ENCODE measurements at regions not wholly inside any gene's neighbourhood (a gene's known extent, or its start where the extent isn't known, plus 50 kb on each side); places are given as distances from the start of the nearest gene placed in this dataset.

GRCh38 chrX:13507893-13508292 is 61.5 kb upstream of the EGFL6 start:
- no peaks in the 10 kb centered on the region for H3K36me3 ChIP-seq
- H3K9me3 ChIP-seq, result no peaks in the 10 kb centered on the region
- DNase-seq, result no peak
- intact Hi-C loops (cut with DNase I; ENCODE audit: low total_unique reads), result loop anchor here (5.0 kb wide), 1 partner anchor 139 kb away; no protein-coding TSS in a partner anchor
- H3K27me3 ChIP-seq, result no peaks in the 10 kb centered on the region
- H3K27ac ChIP-seq, result no peak overlapping the region
- H3K4me3 ChIP-seq, result no peak overlapping the region
- 77 to 98% (median 81%) methylated on average over 2 of the region's 2 CpGs for WGBS, 5 donors
- peaks cover 0 to 3% (median 0%) of the 10 kb centered on the region in 4 donors for H3K4me1 ChIP-seq
- no peak for TF ChIP-seq EP300 (IDR thresholded peaks at IDR 0.05)
- no peak for TF ChIP-seq POLR2AphosphoS5 (IDR thresholded peaks at IDR 0.05)
- TF ChIP-seq CTCF (IDR thresholded peaks at IDR 0.05), result no peak
- no peak for TF ChIP-seq POLR2A (IDR thresholded peaks at IDR 0.05)

- H3K4me3 ChIP-seq, result no peak overlapping the region
- intact Hi-C loops (cut with DNase I; ENCODE audit: low total_unique reads), result loop anchor here (5.0 kb wide), 1 partner anchor 141 kb away; no protein-coding TSS in a partner anchor
- WGBS, 5 donors, result 5 to 12% (median 7%) methylated on average over 5 of the region's 5 CpGs
- no peaks in the 10 kb centered on the region for H3K36me3 ChIP-seq
- peak; percentile 48 to 76 for DNase-seq
- no peak overlapping the region for H3K27ac ChIP-seq
- no peaks in the 10 kb centered on the region for H3K27me3 ChIP-seq
- no peaks in the 10 kb centered on the region for H3K9me3 ChIP-seq
- H3K4me1 ChIP-seq, result peaks cover 0 to 3% (median 0%) of the 10 kb centered on the region in 4 donors
- TF ChIP-seq POLR2AphosphoS5 (IDR thresholded peaks at IDR 0.05), result no peak
- TF ChIP-seq CTCF (IDR thresholded peaks at IDR 0.05), result peak in 5 of 7 experiments; percentile 30 to 72 (median 60)
Measured at GRCh38 chrX:13506574-13506973, 62.8 kb upstream of the EGFL6 start.

DNA sequence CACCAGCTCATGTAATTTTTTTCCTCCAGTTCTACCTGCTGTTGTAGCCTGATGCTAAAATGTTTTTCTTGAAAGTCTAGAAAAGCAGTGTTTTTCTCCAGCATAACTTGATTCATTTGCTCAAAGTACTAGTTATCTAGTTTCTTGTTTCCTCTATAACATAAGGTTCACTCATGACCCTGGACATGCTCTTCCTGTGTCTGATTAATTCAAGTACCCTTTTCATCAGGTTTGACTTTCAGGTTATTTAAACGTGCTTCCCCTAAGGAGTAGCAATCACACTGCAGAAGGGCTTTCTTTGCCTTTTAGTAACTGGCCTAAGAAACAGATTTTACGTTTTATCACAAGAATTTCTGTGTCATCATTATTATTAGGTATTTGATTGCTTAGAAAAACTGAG is 66.8 kb upstream of the EGFL6 start:
- Histone ChIP-seq H3K27me3 (no peaks in the 10 kb centered on the region), H3K9me3 (no peaks in the 10 kb centered on the region), H3K27ac (no peak overlapping the region), H3K4me3 (no peak overlapping the region), H3K4me1 (peaks cover 0 to 3% (median 0%) of the 10 kb centered on the region in 4 donors), H3K36me3 (no peaks in the 10 kb centered on the region)
- intact Hi-C loops (cut with DNase I; ENCODE audit: low total_unique reads), result no loop called here
- 37 to 51% (median 45%) methylated on average over 2 of the region's 2 CpGs for WGBS, 5 donors
- no peak for DNase-seq
- no peak for TF ChIP-seq EP300 (IDR thresholded peaks at IDR 0.05)
- no peak for TF ChIP-seq POLR2A (IDR thresholded peaks at IDR 0.05)

DNA sequence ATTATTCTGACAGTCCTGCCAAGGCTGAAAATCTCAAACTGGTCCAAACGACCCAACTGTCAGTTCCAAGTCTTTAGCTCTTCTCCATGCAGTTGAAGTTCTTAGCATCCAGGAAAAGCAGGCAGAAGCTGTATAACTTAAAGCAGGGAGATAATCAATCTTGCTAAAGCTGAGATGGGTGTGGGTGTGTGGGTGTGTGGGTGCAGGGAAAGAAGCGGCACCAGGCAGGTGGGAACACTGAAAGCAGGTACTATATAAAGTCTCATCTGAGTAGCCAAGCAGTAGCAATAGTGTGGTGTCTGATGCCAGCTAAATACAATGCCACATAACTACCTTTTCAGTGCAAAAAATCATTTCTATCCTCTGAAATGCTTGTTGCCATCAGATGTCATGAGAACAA is 69.7 kb upstream of the EGFL6 start:
- 47 to 75% (median 60%) methylated on average over 2 of the region's 2 CpGs for WGBS, 5 donors
- Histone ChIP-seq H3K27me3 (no peaks in the 10 kb centered on the region), H3K27ac (no peak overlapping the region), H3K36me3 (no peaks in the 10 kb centered on the region), H3K4me1 (no peaks in the 10 kb centered on the region), H3K9me3 (no peaks in the 10 kb centered on the region), H3K4me3 (no peak overlapping the region)
- DNase-seq, result no peak
- intact Hi-C loops (cut with DNase I; ENCODE audit: low total_unique reads), result no loop called here
- TF ChIP-seq POLR2A (IDR thresholded peaks at IDR 0.05) (no peak), CTCF (IDR thresholded peaks at IDR 0.05) (no peak), EP300 (IDR thresholded peaks at IDR 0.05) (no peak), POLR2AphosphoS5 (IDR thresholded peaks at IDR 0.05) (no peak)

DNA sequence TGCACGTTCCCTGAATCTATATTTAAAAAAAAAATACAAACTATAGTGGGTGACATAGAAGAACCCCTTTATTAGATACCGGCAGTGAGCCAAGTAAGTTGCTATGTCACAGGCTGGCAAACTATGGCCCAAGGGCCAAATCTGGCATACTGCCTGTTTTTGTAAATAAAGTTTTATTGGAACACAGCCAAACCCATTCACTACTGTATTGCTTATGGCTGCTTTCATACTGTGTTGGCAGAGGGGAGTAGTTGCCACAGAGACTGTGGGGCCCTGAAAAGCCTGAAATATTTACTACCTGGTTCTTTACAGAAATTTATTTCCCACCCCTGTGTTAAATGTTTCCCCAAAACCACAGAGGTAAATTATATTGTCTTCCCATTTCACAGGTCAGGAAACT is 71.2 kb upstream of the EGFL6 start:
- Histone ChIP-seq H3K27ac (no peak overlapping the region), H3K36me3 (no peaks in the 10 kb centered on the region), H3K27me3 (no peaks in the 10 kb centered on the region), H3K4me1 (no peaks in the 10 kb centered on the region), H3K4me3 (no peak overlapping the region), H3K9me3 (no peaks in the 10 kb centered on the region)
- TF ChIP-seq POLR2AphosphoS5 (IDR thresholded peaks at IDR 0.05) (no peak), EP300 (IDR thresholded peaks at IDR 0.05) (no peak), POLR2A (IDR thresholded peaks at IDR 0.05) (no peak), CTCF (IDR thresholded peaks at IDR 0.05) (no peak)
- 75 to 92% (median 85%) methylated on average over 2 of the region's 2 CpGs for WGBS, 5 donors
- intact Hi-C loops (cut with DNase I; ENCODE audit: low total_unique reads), result no loop called here
- no peak for DNase-seq

Measured in stomach (tissue), 8 donors.